ENCODE measurements at regions not wholly inside any gene's neighbourhood (a gene's known extent, or its start where the extent isn't known, plus 50 kb on each side); places are given as distances from the start of the nearest gene placed in this dataset.

DNA sequence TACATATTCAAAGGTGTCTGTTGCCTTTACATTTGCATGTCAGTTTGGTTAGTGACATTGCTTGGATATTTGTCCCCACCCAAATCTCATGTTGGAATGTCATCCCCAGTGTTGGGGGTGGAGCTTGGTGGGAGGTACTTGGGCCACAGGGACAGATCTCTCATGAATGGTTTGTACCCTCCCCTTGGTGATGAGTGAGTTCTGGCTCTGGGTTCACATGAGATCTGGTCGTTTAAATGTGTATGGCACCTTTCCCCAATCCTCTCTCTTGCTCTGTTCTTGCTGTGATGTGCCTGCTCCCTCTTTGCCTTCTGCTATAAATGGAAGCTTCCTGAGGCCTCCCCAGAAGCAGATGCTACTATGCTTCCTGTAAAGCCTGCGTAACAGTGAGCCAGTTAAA, 207.9 kb upstream of the DIO3 start:
- TF ChIP-seq GATA3 (IDR thresholded peaks at IDR 0.05; ENCODE audit: low read depth, low read length) (no peak), GATA2 (IDR thresholded peaks at IDR 0.05; ENCODE audit: low read depth, low read length) (no peak)
